ENCODE measurements at regions not wholly inside any gene's neighbourhood (a gene's known extent, or its start where the extent isn't known, plus 50 kb on each side); places are given as distances from the start of the nearest gene placed in this dataset.

DNA sequence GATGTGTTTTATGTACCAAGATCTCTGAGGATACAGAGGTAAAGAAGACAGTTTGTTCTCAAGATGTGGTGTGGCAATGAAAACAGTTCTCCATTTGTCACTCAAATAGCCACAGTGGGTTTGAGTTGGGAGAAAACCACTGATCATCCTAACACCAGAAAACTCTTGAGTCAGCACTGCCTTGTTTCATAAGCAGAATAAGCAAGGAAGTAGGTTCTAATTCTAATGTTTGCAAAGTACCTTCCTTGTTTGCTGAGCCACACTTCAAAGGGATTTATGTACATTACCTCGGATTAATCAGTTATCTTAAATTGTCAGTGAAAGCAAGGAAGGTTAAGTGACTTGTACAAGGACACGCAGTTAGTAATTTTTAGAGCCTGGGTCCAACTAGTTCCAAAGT, 107.8 kb upstream of the BOC start (continued):
- no peak for TF ChIP-seq CHD7 (IDR thresholded peaks at IDR 0.05; ENCODE audit: insufficient replicate concordance, low read length)
- no peak for TF ChIP-seq JUND (IDR thresholded peaks at IDR 0.05; ENCODE audit: low read length)
- TF ChIP-seq SRF (IDR thresholded peaks at IDR 0.05; ENCODE audit: low read depth, low read length) = no peak
- no peak for TF ChIP-seq RXRA (IDR thresholded peaks at IDR 0.05; ENCODE audit: insufficient read depth, low read depth, low read length)
- no peak for TF ChIP-seq TAF7 (optimal IDR thresholded peaks at IDR 0.05; ENCODE audit: borderline replicate concordance, low read depth, low read length)
- TF ChIP-seq SP4 (IDR thresholded peaks at IDR 0.05; ENCODE audit: low read length) = no peak
